ENCODE measurements at regions not wholly inside any gene's neighbourhood (a gene's known extent, or its start where the extent isn't known, plus 50 kb on each side); places are given as distances from the start of the nearest gene placed in this dataset.
"Not testable (repeated sequence)": the region's sequence is repeated elsewhere in the genome, so short reads cannot be mapped to it uniquely, and the experiment has no call there.

GRCh38 chr6:155765275-155766194 is 309.9 kb upstream of the NOX3 start:
- no peaks in the 10 kb centered on the region for H3K36me3 ChIP-seq (ENCODE audit: control insufficient read depth, insufficient read depth, low read length)
- H3K27ac ChIP-seq (ENCODE audit: low read length): no peak overlapping the region
- no peaks in the 10 kb centered on the region for H3K27me3 ChIP-seq (ENCODE audit: control insufficient read depth, insufficient read depth, low read length)
- no peak overlapping the region for H3K4me3 ChIP-seq (ENCODE audit: low read length)
- 85% methylated on average over 3 of the region's 8 CpGs for WGBS (ENCODE audit: insufficient coverage, low lambda C conversion rate)
- peaks cover 3% of the 10 kb centered on the region for H3K9me3 ChIP-seq (ENCODE audit: control insufficient read depth, low read depth, low read length)
- no peak for DNase-seq
- H3K4me1 ChIP-seq (ENCODE audit: control insufficient read depth, insufficient read depth, low read length): no peaks in the 10 kb centered on the region

DNA sequence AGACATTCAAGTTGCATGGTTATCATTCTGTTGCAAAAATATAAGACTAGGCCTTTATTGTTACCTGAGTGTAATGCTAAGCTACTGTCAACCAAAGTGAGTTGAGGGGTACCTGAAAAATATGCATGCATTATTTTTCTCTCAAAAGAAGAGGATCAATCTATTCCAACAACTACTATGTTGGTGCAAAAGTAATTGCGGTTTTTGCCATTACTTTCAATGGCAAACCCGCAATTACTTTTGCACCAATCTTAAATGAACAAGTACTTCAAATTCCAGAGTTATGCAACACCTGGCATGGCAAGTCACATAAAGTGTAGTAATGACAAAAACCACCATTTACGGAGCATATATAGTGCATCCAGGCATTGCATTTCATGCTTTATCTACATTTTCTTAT is 307.0 kb upstream of the NOX3 start:
- no peak for DNase-seq
- H3K4me1 ChIP-seq (ENCODE audit: control insufficient read depth, insufficient read depth, low read length): no peaks in the 10 kb centered on the region
- H3K27me3 ChIP-seq (ENCODE audit: control insufficient read depth, insufficient read depth, low read length): no peaks in the 10 kb centered on the region
- 100% methylated on average over 2 of the region's 3 CpGs for WGBS (ENCODE audit: insufficient coverage, low lambda C conversion rate)
- no peak overlapping the region for H3K4me3 ChIP-seq (ENCODE audit: low read length)
- H3K27ac ChIP-seq (ENCODE audit: low read length): no peak overlapping the region
- no peaks in the 10 kb centered on the region for H3K9me3 ChIP-seq (ENCODE audit: control insufficient read depth, low read depth, low read length)
- H3K36me3 ChIP-seq (ENCODE audit: control insufficient read depth, insufficient read depth, low read length): no peaks in the 10 kb centered on the region

DNA sequence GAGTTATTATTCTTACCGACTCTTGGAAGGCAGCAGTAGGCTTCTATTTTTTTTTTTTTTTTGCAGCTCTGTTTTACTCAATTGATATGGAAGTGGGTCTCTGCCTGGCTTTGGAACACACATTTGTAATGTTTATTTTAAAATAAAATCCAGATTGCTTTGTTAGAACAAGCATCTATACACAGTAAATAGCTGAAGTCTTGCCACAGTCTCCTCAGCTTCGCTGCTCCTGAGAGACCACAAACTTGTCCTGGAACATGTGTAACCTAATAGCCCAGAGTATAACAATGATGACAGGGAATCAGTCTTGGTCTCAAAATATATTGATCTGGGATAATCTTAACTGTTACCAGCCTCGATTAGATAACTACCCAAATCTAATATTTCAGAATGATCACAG is 299.8 kb upstream of the NOX3 start:
- H3K27ac ChIP-seq (ENCODE audit: low read length): no peak overlapping the region
- no peak for DNase-seq
- WGBS (ENCODE audit: insufficient coverage, low lambda C conversion rate): 50% methylated on average over 1 of the region's 3 CpGs
- peaks cover 3% of the 10 kb centered on the region for H3K9me3 ChIP-seq (ENCODE audit: control insufficient read depth, low read depth, low read length)
- no peaks in the 10 kb centered on the region for H3K27me3 ChIP-seq (ENCODE audit: control insufficient read depth, insufficient read depth, low read length)
- H3K36me3 ChIP-seq (ENCODE audit: control insufficient read depth, insufficient read depth, low read length): no peaks in the 10 kb centered on the region
- no peak overlapping the region for H3K4me3 ChIP-seq (ENCODE audit: low read length)
- no peaks in the 10 kb centered on the region for H3K4me1 ChIP-seq (ENCODE audit: control insufficient read depth, insufficient read depth, low read length)

GRCh38 chr6:155748778-155749177 is 293.1 kb upstream of the NOX3 start:
- H3K4me1 ChIP-seq (ENCODE audit: control insufficient read depth, insufficient read depth, low read length); DNase-seq; H3K4me3 ChIP-seq (ENCODE audit: low read length); H3K9me3 ChIP-seq (ENCODE audit: control insufficient read depth, low read depth, low read length); H3K27ac ChIP-seq (ENCODE audit: low read length); H3K36me3 ChIP-seq (ENCODE audit: control insufficient read depth, insufficient read depth, low read length); H3K27me3 ChIP-seq (ENCODE audit: control insufficient read depth, insufficient read depth, low read length): not testable (repeated sequence)
- WGBS (ENCODE audit: insufficient coverage, low lambda C conversion rate): no CpG with 5 or more reads among the region's 3 CpGs

DNA sequence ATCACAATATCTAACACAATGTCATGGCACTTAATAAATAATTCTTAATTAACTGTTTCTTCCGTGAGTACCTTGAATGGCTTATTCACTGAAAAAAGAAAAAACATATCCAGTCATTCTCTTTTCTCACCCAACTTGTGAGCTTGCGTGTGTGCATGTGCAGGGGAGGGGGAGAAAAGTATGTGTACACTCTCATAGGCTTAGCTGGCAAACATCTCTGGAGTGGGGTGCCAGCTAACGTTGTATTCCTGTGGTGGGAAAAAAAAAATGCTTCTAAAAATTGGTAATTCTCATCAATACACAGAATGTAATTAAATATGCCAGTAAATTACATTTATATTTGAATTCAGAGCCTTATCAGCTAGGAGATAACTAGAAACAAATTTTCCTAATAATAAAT is 291.9 kb upstream of the NOX3 start:
- Histone ChIP-seq H3K27ac (ENCODE audit: low read length) (no peak overlapping the region), H3K9me3 (ENCODE audit: control insufficient read depth, low read depth, low read length) (peaks cover 3% of the 10 kb centered on the region), H3K27me3 (ENCODE audit: control insufficient read depth, insufficient read depth, low read length) (no peaks in the 10 kb centered on the region), H3K4me1 (ENCODE audit: control insufficient read depth, insufficient read depth, low read length) (no peaks in the 10 kb centered on the region), H3K4me3 (ENCODE audit: low read length) (no peak overlapping the region), H3K36me3 (ENCODE audit: control insufficient read depth, insufficient read depth, low read length) (no peaks in the 10 kb centered on the region)
- 100% methylated on average over 1 of the region's 3 CpGs for WGBS (ENCODE audit: insufficient coverage, low lambda C conversion rate)
- DNase-seq: no peak

- no peaks in the 10 kb centered on the region for H3K9me3 ChIP-seq (ENCODE audit: control insufficient read depth, low read depth, low read length)
- no peaks in the 10 kb centered on the region for H3K27me3 ChIP-seq (ENCODE audit: control insufficient read depth, insufficient read depth, low read length)
- no peaks in the 10 kb centered on the region for H3K36me3 ChIP-seq (ENCODE audit: control insufficient read depth, insufficient read depth, low read length)
- H3K4me3 ChIP-seq (ENCODE audit: low read length): no peak overlapping the region
- H3K4me1 ChIP-seq (ENCODE audit: control insufficient read depth, insufficient read depth, low read length): no peaks in the 10 kb centered on the region
- no peak for DNase-seq
- H3K27ac ChIP-seq (ENCODE audit: low read length): no peak overlapping the region
- WGBS (ENCODE audit: insufficient coverage, low lambda C conversion rate): no CpG with 5 or more reads among the region's 1 CpG
These were observed 285.3 kb upstream of the NOX3 start for GRCh38 chr6:155740781-155741399.

DNA sequence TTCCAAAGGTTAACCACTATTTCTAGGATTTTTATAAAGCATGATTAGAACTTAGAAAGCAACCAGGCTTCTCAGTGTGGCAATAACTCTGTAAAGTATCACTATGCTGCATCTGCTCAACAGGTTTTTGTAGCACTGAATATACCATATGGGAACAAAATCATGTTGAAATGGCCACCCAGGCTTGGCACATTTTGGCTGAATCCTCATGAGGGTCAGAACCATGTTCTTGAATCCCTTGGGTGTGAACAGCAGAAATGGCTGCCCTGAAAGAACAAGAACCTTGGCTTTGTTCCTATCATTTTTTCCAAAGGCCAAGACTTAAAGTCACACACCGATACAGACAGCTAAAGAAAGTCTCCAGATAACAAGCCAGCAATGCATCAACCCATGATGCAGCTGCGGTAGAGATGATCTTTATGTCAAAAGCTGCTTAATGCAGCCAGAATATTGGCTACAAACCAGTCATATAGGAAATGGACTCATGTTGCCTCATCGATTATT is 283.0 kb upstream of the NOX3 start:
- WGBS (ENCODE audit: insufficient coverage, low lambda C conversion rate): 100% methylated on average over 1 of the region's 3 CpGs
- H3K27me3 ChIP-seq (ENCODE audit: control insufficient read depth, insufficient read depth, low read length): no peaks in the 10 kb centered on the region
- H3K9me3 ChIP-seq (ENCODE audit: control insufficient read depth, low read depth, low read length): no peaks in the 10 kb centered on the region
- H3K36me3 ChIP-seq (ENCODE audit: control insufficient read depth, insufficient read depth, low read length): no peaks in the 10 kb centered on the region
- no peak for DNase-seq
- no peak overlapping the region for H3K4me3 ChIP-seq (ENCODE audit: low read length)
- H3K27ac ChIP-seq (ENCODE audit: low read length): no peak overlapping the region
- H3K4me1 ChIP-seq (ENCODE audit: control insufficient read depth, insufficient read depth, low read length): no peaks in the 10 kb centered on the region

GRCh38 chr6:155717374-155717773 is 261.7 kb upstream of the NOX3 start:
- WGBS (ENCODE audit: insufficient coverage, low lambda C conversion rate): 100% methylated on average over 1 of the region's 1 CpG
- no peaks in the 10 kb centered on the region for H3K27me3 ChIP-seq (ENCODE audit: control insufficient read depth, insufficient read depth, low read length)
- H3K27ac ChIP-seq (ENCODE audit: low read length): no peak overlapping the region
- no peak for DNase-seq
- no peak overlapping the region for H3K4me3 ChIP-seq (ENCODE audit: low read length)
- no peaks in the 10 kb centered on the region for H3K9me3 ChIP-seq (ENCODE audit: control insufficient read depth, low read depth, low read length)
- no peaks in the 10 kb centered on the region for H3K36me3 ChIP-seq (ENCODE audit: control insufficient read depth, insufficient read depth, low read length)
- no peaks in the 10 kb centered on the region for H3K4me1 ChIP-seq (ENCODE audit: control insufficient read depth, insufficient read depth, low read length)

DNA sequence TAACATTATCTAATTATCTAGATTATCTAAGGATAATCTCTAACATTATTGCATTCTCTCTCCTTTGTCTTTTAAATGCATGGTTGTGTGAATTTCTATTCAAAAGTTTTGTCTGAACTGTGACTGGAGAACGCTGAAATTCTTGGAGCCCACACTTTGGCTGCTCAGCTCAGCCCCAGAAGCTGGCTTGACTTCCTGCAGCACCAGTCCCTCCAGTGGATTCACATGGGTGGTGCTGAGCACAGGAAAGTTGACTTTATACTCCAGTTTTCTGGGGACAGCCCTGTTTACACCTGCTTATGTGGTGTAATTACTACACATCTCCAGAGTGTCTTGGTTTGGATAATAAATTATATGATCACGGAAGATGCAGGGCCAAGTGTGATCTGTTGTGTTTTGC is 255.1 kb upstream of the NOX3 start:
- H3K4me3 ChIP-seq (ENCODE audit: low read length): no peak overlapping the region
- H3K36me3 ChIP-seq (ENCODE audit: control insufficient read depth, insufficient read depth, low read length): no peaks in the 10 kb centered on the region
- H3K9me3 ChIP-seq (ENCODE audit: control insufficient read depth, low read depth, low read length): peaks cover 3% of the 10 kb centered on the region
- DNase-seq: no peak
- no peaks in the 10 kb centered on the region for H3K27me3 ChIP-seq (ENCODE audit: control insufficient read depth, insufficient read depth, low read length)
- peaks cover 12% of the 10 kb centered on the region for H3K4me1 ChIP-seq (ENCODE audit: control insufficient read depth, insufficient read depth, low read length)
- no peak overlapping the region for H3K27ac ChIP-seq (ENCODE audit: low read length)
- no CpG with 5 or more reads among the region's 2 CpGs for WGBS (ENCODE audit: insufficient coverage, low lambda C conversion rate)

DNA sequence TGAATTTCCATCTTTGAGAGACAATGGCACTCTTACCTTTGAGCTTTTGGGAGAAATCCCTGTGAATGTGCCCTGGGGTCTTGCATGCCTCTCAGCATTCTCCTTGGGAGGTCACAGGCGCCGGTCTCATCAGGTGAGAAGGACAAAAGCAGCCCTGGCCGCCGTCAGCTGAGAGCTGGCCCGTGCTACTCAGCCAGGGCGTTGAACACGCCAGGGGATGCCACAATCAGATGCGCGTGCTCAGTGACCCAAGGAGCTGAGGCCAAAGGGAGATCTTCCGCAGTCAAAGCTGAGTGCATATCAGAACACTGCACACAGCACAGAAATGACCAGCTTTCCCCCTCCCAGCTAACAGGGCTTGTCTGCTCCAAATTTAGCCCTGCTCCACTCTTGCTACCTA is 253.6 kb upstream of the NOX3 start:
- no CpG with 5 or more reads among the region's 10 CpGs for WGBS (ENCODE audit: insufficient coverage, low lambda C conversion rate)
- H3K4me1 ChIP-seq (ENCODE audit: control insufficient read depth, insufficient read depth, low read length): peaks cover 14% of the 10 kb centered on the region

More for the DNA sequence above, 253.6 kb upstream of the NOX3 start:
- peaks cover 3% of the 10 kb centered on the region for H3K9me3 ChIP-seq (ENCODE audit: control insufficient read depth, low read depth, low read length)
- H3K27ac ChIP-seq (ENCODE audit: low read length): no peak overlapping the region
- no peak for DNase-seq
- no peaks in the 10 kb centered on the region for H3K36me3 ChIP-seq (ENCODE audit: control insufficient read depth, insufficient read depth, low read length)
- no peaks in the 10 kb centered on the region for H3K27me3 ChIP-seq (ENCODE audit: control insufficient read depth, insufficient read depth, low read length)
- H3K4me3 ChIP-seq (ENCODE audit: low read length): no peak overlapping the region

All from large intestine (tissue), 3 donors.